ENCODE measurements at regions not wholly inside any gene's neighbourhood (a gene's known extent, or its start where the extent isn't known, plus 50 kb on each side); places are given as distances from the start of the nearest gene placed in this dataset.

GRCh38 chr1:98280049-98280448 lies 359.2 kb upstream of the DPYD start:
- no peak overlapping the region for H2AFZ ChIP-seq (ENCODE audit: low read length)
- H3K4me3 ChIP-seq (ENCODE audit: low read length): no peak overlapping the region
- TF ChIP-seq, protein P1, sequence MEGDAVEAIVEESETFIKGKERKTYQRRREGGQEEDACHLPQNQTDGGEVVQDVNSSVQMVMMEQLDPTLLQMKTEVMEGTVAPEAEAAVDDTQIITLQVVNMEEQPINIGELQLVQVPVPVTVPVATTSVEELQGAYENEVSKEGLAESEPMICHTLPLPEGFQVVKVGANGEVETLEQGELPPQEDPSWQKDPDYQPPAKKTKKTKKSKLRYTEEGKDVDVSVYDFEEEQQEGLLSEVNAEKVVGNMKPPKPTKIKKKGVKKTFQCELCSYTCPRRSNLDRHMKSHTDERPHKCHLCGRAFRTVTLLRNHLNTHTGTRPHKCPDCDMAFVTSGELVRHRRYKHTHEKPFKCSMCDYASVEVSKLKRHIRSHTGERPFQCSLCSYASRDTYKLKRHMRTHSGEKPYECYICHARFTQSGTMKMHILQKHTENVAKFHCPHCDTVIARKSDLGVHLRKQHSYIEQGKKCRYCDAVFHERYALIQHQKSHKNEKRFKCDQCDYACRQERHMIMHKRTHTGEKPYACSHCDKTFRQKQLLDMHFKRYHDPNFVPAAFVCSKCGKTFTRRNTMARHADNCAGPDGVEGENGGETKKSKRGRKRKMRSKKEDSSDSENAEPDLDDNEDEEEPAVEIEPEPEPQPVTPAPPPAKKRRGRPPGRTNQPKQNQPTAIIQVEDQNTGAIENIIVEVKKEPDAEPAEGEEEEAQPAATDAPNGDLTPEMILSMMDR (conservative IDR thresholded peaks at IDR 0.05; ENCODE audit: low read depth, low read length): no peak
- TF ChIP-seq EZH2 (IDR thresholded peaks at IDR 0.05; ENCODE audit: low read length, unreplicated experiment): no peak
- no peak for TF ChIP-seq EZH2phosphoT487 (IDR thresholded peaks at IDR 0.05; ENCODE audit: borderline replicate concordance, low read length)
- no peak overlapping the region for H3K4me2 ChIP-seq (ENCODE audit: low read length)
- no peak overlapping the region for H3K27ac ChIP-seq (ENCODE audit: low read length)
- peaks cover 36% of the 10 kb centered on the region for H3K4me1 ChIP-seq (ENCODE audit: insufficient read depth, low read length)
- DNase-seq: no peak
- ChIA-PET CTCF (no interaction called here), POLR2A (ENCODE audit: unreplicated experiment) (no interaction called here)
- H3K36me3 ChIP-seq (ENCODE audit: low read depth, low read length): no peaks in the 10 kb centered on the region
- intact Hi-C loops (cut with micrococcal nuclease): no loop called here
- no peaks in the 10 kb centered on the region for H3K27me3 ChIP-seq (ENCODE audit: low read length)
- no peaks in the 10 kb centered on the region for H3K9me2 ChIP-seq (replicated peaks; ENCODE audit: low read length)
- no peaks in the 10 kb centered on the region for H4K20me1 ChIP-seq (ENCODE audit: low read length)
- no peaks in the 10 kb centered on the region for H3K9me3 ChIP-seq (ENCODE audit: low read length)
- H3F3A ChIP-seq (ENCODE audit: low read length, unreplicated experiment): no peaks in the 10 kb centered on the region
- no peaks in the 10 kb centered on the region for H3K79me2 ChIP-seq (ENCODE audit: low read length)
- no peak overlapping the region for H3K9ac ChIP-seq (ENCODE audit: low read length)
- BruUV-seq (replicated peaks): no TSS peak
- no peak for ATAC-seq

- H3K4me1 ChIP-seq (ENCODE audit: insufficient read depth, low read length): peaks cover 36% of the 10 kb centered on the region
- DNase-seq (peak; percentile 89), ATAC-seq (peak; percentile 79)
- peak overlapping the region; percentile 38 for H3K4me2 ChIP-seq (ENCODE audit: low read length)
- no peaks in the 10 kb centered on the region for H3K27me3 ChIP-seq (ENCODE audit: low read length)
- no peak overlapping the region for H3K4me3 ChIP-seq (ENCODE audit: low read length)
- ChIA-PET POLR2A (ENCODE audit: unreplicated experiment) (no interaction called here), CTCF (no interaction called here)
- peak overlapping the region; percentile 81 for H3K27ac ChIP-seq (ENCODE audit: low read length)
- no peaks in the 10 kb centered on the region for H3K79me2 ChIP-seq (ENCODE audit: low read length)
- H3K9me3 ChIP-seq (ENCODE audit: low read length): no peaks in the 10 kb centered on the region
- H4K20me1 ChIP-seq (ENCODE audit: low read length): no peaks in the 10 kb centered on the region
- BruUV-seq (replicated peaks): no TSS peak
- intact Hi-C loops (cut with micrococcal nuclease): loop anchor here (1.0 kb wide), 1 partner anchor 45 kb away; no protein-coding TSS in a partner anchor
- TF ChIP-seq, protein P1 (conservative IDR thresholded peaks at IDR 0.05; ENCODE audit: low read depth, low read length): no peak
- TF ChIP-seq EZH2 (IDR thresholded peaks at IDR 0.05; ENCODE audit: low read length, unreplicated experiment) (no peak), EZH2phosphoT487 (IDR thresholded peaks at IDR 0.05; ENCODE audit: borderline replicate concordance, low read length) (no peak)
- no peak overlapping the region for H3K9ac ChIP-seq (ENCODE audit: low read length)
- no peaks in the 10 kb centered on the region for H3K36me3 ChIP-seq (ENCODE audit: low read depth, low read length)
- no peak overlapping the region for H2AFZ ChIP-seq (ENCODE audit: low read length)
- H3K9me2 ChIP-seq (replicated peaks; ENCODE audit: low read length): no peaks in the 10 kb centered on the region
- H3F3A ChIP-seq (ENCODE audit: low read length, unreplicated experiment): no peaks in the 10 kb centered on the region
Observed at GRCh38 chr1:98278055-98278454, 357.2 kb upstream of the DPYD start.

- intact Hi-C loops (cut with micrococcal nuclease): no loop called here
- Histone ChIP-seq H3K9me3 (ENCODE audit: low read length) (no peaks in the 10 kb centered on the region), H4K20me1 (ENCODE audit: low read length) (no peaks in the 10 kb centered on the region), H3K4me1 (ENCODE audit: insufficient read depth, low read length) (peaks cover 36% of the 10 kb centered on the region), H2AFZ (ENCODE audit: low read length) (peak overlapping the region; percentile 27; the same call in 1 of the 2 replicates), H3K9ac (ENCODE audit: low read length) (peak overlapping the region; percentile 53), H3K27ac (ENCODE audit: low read length) (peak overlapping the region; percentile 81), H3K27me3 (ENCODE audit: low read length) (no peaks in the 10 kb centered on the region), H3K36me3 (ENCODE audit: low read depth, low read length) (no peaks in the 10 kb centered on the region), H3K4me2 (ENCODE audit: low read length) (peak overlapping the region; percentile 38), H3K4me3 (ENCODE audit: low read length) (no peak overlapping the region), H3F3A (ENCODE audit: low read length, unreplicated experiment) (no peaks in the 10 kb centered on the region), H3K9me2 (replicated peaks; ENCODE audit: low read length) (no peaks in the 10 kb centered on the region), H3K79me2 (ENCODE audit: low read length) (no peaks in the 10 kb centered on the region)
- no TSS peak for BruUV-seq (replicated peaks)
- peak; percentile 80 for ATAC-seq
- ChIA-PET POLR2A (ENCODE audit: unreplicated experiment) (interaction anchor here (0.6 kb wide), 1 partner anchor 37 kb away, joined by 4 read pairs; no protein-coding TSS in a partner anchor), CTCF (no interaction called here)
- DNase-seq: peak; percentile 73
- no peak for TF ChIP-seq EZH2 (IDR thresholded peaks at IDR 0.05; ENCODE audit: low read length, unreplicated experiment)
- TF ChIP-seq EZH2phosphoT487 (IDR thresholded peaks at IDR 0.05; ENCODE audit: borderline replicate concordance, low read length): no peak
- TF ChIP-seq, protein P1 (conservative IDR thresholded peaks at IDR 0.05; ENCODE audit: low read depth, low read length): no peak
Observed at GRCh38 chr1:98277118-98277517, 356.3 kb upstream of the DPYD start.
